Activated naive CD8-positive, alpha-beta T cell (primary cell): ENCODE measurements at regions not wholly inside any gene's neighbourhood (a gene's known extent, or its start where the extent isn't known, plus 50 kb on each side); places are given as distances from the start of the nearest gene placed in this dataset.
"Not testable (repeated sequence)": the region's sequence is repeated elsewhere in the genome, so short reads cannot be mapped to it uniquely, and the experiment has no call there.

Experiments
- H3K27ac Mint-ChIP-seq: one replicate; pipeline ENCODE4 v1.8.0; 2021; ENCODE audit warnings: mixed read lengths
- H3K27me3 Mint-ChIP-seq: one replicate; pipeline ENCODE4 v1.8.0; 2021; ENCODE audit warnings: mixed read lengths
- H3K36me3 Mint-ChIP-seq: one replicate; pipeline ENCODE4 v1.8.0; 2021; ENCODE audit warnings: mixed read lengths
- H3K4me1 Mint-ChIP-seq: one replicate; pipeline ENCODE4 v1.8.0; 2021; ENCODE audit warnings: low read depth, mixed read lengths
- H3K4me3 Mint-ChIP-seq: one replicate; pipeline ENCODE4 v1.8.0; 2021; ENCODE audit warnings: mild to moderate bottlenecking, mixed read lengths
- H3K9me3 Mint-ChIP-seq: one replicate; pipeline ENCODE4 v1.8.0; 2021; ENCODE audit warnings: low read depth, mixed read lengths

DNA sequence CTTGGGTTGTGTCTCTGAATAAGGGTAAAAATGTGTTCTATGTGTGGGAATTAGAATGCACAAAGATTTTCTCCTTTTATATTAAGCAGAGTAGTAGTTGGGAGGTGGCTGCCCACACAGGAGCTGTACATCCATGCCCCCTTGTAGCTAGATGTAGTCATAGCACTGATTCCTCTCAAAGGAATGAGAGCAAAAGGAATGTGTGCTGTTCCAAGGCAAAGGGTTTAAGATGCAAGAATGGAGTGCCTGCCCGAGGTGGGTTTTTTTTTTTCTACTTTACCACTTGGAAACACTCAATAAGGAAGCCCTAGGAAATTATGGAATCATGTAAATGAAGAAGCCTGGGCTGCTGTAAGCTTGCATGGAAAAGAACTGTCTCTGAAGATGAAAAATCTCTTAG, 2183.2 kb upstream of the AGA start:
- Mint-ChIP-seq H3K27me3 (no peaks in the 10 kb centered on the region), H3K4me3 (no peak overlapping the region), H3K4me1 (no peaks in the 10 kb centered on the region), H3K36me3 (no peaks in the 10 kb centered on the region), H3K27ac (no peak overlapping the region), H3K9me3 (no peaks in the 10 kb centered on the region)

DNA sequence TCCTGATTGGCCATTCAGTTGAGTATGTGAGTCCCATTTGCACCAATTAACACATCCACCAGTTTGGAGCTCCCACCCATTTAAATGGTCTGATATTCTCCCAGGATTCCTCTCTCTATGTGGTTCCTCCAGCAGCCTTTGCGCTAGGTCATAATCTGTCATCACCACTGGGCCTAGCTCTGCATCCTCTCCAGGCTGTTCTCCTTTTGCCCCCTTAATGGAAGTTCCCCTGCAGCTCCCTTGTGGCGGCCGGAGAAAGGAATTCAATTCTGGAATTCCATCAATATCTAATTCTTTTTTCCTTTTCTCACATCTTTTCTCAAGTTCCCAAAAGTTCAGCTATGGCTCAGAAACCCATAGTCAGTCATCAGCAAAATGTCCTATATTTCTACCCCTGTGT, 2184.4 kb upstream of the AGA start:
- H3K27ac Mint-ChIP-seq, result no peak overlapping the region
- no peak overlapping the region for H3K4me3 Mint-ChIP-seq
- H3K4me1 Mint-ChIP-seq, result no peaks in the 10 kb centered on the region
- H3K36me3 Mint-ChIP-seq, result no peaks in the 10 kb centered on the region
- H3K27me3 Mint-ChIP-seq, result no peaks in the 10 kb centered on the region
- H3K9me3 Mint-ChIP-seq, result no peaks in the 10 kb centered on the region

DNA sequence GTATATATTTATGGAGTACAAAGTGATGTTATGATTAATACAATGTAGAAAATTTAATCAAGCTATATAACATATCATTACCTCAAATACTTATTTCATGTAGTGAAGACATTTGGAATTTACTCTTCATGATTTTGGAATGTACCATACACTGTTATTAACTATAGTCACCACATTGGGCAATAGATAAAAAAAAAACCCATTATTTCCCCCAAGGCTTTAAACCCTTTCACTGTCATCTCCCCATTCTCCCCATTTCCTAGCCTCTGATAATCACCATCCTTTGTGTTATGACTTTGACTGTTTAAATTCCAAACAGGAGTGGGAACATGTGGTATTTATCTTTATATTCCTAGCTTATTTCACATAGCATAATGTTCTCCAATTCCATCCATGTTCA, 2189.1 kb upstream of the AGA start:
- Mint-ChIP-seq H3K9me3 (no peaks in the 10 kb centered on the region), H3K27me3 (no peaks in the 10 kb centered on the region), H3K36me3 (no peaks in the 10 kb centered on the region), H3K27ac (no peak overlapping the region), H3K4me3 (no peak overlapping the region), H3K4me1 (no peaks in the 10 kb centered on the region)

DNA sequence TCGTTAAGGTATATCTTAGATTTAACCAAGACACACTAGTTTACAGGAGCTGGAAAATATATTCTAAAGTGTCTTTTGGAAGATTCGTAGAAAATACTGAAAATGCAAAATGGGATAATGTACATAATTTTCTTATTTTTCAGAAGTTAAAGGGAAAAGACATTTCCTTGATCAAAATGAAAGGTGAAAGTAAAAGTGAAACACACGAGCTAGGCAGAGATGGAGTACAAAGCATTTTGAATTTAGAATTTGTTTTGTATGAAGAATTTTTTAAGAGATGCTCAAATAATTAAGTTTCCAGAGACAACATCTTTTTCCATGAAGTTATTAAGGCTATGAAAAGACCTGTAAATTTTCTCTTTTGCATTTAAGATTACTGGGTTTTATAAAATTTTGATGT, 2192.6 kb upstream of the AGA start:
- Mint-ChIP-seq H3K4me3 (no peak overlapping the region), H3K27ac (no peak overlapping the region)

DNA sequence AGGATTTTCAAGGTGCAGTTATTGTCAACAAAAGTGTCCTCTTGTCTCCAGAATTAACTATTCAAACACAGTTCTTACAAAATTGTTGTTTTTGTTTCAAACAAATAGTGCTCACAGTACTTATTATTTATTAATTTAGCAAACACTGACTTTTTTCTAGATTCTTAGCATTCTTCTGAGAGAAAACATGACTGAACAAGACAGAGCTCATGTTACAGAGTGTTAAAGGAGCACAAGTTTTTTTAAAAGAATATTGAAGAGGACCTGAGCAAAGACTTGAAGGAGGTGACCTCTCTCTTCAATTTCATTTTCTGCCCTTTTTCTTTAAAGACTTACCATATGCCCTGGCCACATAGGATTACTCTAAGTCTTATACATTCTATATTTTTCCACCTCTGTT, 2220.3 kb upstream of the AGA start:
- Mint-ChIP-seq H3K36me3 (no peaks in the 10 kb centered on the region), H3K27me3 (no peaks in the 10 kb centered on the region), H3K4me3 (no peak overlapping the region), H3K4me1 (no peaks in the 10 kb centered on the region), H3K27ac (no peak overlapping the region), H3K9me3 (peaks cover 6% of the 10 kb centered on the region)

More for the DNA sequence above, 2192.6 kb upstream of the AGA start:
- no peaks in the 10 kb centered on the region for H3K9me3 Mint-ChIP-seq
- H3K27me3 Mint-ChIP-seq, result no peaks in the 10 kb centered on the region
- H3K36me3 Mint-ChIP-seq, result no peaks in the 10 kb centered on the region
- no peaks in the 10 kb centered on the region for H3K4me1 Mint-ChIP-seq

DNA sequence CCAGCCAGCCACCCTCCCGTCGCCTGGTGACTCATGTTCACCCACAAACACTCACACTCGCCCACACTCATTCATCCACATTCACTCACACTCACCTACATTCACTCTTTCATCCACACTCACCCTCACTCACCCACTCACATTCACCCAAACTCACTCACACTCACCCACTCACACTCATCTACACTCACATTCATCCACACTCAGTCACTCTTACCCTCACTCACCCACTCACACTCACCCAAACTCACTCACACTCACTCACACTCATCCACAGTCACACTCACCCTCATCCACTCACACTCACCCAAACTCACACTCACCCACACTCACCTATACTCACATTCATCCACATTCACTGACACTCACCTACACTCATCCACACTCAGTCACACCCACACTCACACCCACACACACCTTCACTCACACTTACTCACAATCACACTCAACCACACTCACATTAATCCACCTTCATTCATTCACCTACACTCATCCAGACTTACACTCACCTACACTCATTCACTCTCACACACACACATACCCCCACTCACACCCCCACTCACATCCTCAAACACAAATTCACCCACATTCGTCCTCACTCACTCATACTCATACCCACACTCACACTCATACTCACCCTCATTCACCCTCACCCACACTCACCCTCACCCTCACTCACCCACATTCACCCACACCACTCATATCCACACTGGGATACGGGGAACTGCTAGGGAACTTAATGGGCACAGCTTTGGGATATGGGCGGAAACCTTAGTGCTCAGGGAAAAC, 2221.6 kb upstream of the AGA start:
- H3K9me3 Mint-ChIP-seq, result peaks cover 6% of the 10 kb centered on the region
- no peaks in the 10 kb centered on the region for H3K27me3 Mint-ChIP-seq
- H3K36me3 Mint-ChIP-seq, result no peaks in the 10 kb centered on the region
- no peaks in the 10 kb centered on the region for H3K4me1 Mint-ChIP-seq
- H3K4me3 Mint-ChIP-seq, result no peak overlapping the region
- H3K27ac Mint-ChIP-seq, result no peak overlapping the region

DNA sequence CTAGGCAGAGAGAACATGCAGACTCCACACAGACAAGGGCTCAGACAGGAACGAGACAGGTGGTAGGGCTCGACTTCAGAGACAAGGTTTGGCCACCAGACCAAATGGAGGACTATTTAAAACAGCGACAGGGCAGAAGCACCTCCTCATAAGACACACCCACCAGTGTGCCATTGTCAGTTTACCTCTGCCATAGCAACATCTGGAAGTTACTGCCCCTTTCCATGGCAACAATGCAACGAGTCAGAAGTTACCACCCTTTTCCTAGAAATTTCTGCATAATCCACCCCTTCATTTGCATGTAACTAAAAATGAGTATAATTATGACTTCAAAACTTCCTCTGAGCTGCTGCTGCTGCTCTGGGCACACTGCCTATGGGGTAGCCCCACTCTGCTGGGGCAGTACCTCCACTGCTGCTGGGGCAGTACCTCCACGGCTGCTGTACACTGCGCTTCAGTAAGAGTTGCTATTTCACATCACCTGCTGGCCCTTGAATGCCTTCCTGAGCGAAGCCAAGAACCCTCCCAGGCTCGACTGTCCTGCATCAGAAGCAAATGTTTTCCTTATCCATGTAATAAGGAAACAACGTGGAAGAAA, 2222.3 kb upstream of the AGA start:
- Mint-ChIP-seq H3K36me3 (no peaks in the 10 kb centered on the region), H3K27ac (no peak overlapping the region), H3K4me1 (no peaks in the 10 kb centered on the region), H3K27me3 (no peaks in the 10 kb centered on the region), H3K4me3 (no peak overlapping the region), H3K9me3 (peaks cover 6% of the 10 kb centered on the region)

DNA sequence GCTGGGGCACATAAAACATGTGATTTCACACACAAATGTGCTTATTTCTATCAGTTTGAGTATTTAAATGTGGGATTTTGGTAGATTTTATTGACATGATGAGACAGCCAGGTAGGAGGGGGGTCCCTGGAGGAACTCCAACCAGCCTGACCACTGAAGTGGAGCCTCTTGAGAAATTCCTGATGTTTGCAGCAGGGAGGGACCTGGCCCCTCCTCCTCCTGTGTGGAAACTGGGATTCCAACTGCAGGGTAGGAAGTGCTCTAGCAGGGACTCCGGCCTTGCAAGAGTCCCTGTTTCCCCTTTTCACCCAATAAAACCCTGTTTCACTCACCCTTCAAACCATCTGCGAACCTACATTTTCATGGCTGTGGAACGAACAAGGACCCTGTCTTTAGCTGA, 2224.0 kb upstream of the AGA start:
- H3K27ac Mint-ChIP-seq, result no peak overlapping the region
- no peaks in the 10 kb centered on the region for H3K9me3 Mint-ChIP-seq
- no peak overlapping the region for H3K4me3 Mint-ChIP-seq
- H3K4me1 Mint-ChIP-seq, result no peaks in the 10 kb centered on the region
- no peaks in the 10 kb centered on the region for H3K36me3 Mint-ChIP-seq
- H3K27me3 Mint-ChIP-seq, result no peaks in the 10 kb centered on the region

DNA sequence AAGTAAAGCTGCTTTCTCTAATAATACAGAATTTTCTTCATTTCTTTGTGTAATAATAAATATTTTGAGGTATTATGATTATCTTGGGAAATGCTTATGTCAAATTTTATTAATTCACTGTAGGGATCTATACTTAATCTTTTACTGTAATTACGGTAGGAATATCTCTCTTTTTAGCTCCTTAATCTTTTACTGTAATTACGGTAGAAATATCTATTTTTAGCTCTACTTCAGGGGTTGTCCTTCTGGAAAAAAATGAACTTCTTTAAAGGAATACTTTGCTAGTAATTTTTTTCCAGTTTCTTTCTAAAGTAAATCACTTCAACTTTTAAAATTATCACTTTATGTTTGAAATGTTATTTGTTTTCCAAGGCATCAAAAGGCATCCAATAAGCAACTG, 2229.4 kb upstream of the AGA start:
- Mint-ChIP-seq H3K4me1 (no peaks in the 10 kb centered on the region), H3K4me3 (no peak overlapping the region), H3K36me3 (no peaks in the 10 kb centered on the region), H3K9me3 (peaks cover 9% of the 10 kb centered on the region), H3K27ac (no peak overlapping the region), H3K27me3 (no peaks in the 10 kb centered on the region)

DNA sequence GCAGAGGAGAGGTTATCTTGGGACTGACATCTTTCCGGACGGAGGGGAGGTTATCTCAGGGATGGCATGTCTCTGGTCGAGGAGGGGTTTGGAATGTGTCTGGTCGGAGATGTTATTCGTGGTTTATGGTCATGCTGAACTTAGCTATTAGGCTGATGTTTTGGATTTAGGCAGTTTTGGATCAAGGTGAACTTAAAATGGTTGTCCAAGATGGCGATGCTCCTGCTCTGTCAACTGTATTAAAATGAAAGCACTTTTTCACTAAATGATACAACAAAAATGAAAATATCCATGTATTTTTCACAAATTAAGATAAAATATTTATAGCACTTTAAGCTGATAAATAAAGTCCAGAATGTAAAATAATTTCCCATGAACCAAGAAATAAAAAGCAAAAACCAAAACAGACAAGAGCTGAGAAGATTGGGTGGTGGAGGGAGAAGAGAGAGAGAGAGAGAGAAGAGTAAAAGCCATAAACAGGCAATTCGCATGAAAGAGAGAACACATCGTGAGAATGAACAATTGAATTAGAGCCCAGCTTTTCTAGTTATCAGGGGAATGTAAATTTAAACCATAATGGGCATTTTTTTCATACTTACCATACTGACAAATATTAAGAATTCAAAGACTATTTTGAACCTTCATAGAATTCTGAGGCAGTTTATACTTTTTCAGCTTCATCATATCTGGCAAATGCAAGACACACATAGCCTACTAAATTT, 2236.0 kb upstream of the AGA start:
- Mint-ChIP-seq H3K4me1 (no peaks in the 10 kb centered on the region), H3K9me3 (peaks cover 16% of the 10 kb centered on the region), H3K36me3 (no peaks in the 10 kb centered on the region), H3K27ac (no peak overlapping the region), H3K27me3 (no peaks in the 10 kb centered on the region), H3K4me3 (no peak overlapping the region)

DNA sequence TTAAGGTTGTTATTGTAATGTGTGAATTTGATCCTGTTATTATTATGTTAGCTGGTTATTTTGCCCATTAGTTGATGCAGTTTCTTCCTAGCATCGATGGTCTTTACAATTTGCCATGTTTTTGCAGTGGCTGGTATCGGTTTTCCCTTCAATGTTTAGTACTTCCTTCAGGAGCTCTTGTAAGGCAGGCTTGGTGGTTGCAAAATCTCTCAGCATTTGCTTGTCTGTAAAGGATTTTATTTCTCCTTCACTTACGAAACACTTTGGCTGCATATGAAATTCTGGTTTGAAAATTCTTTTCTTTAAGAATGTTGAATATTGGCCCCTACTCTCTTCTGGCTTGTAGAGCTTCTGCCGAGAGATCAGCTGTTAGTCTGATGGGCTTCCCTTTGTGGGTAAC, 2241.4 kb upstream of the AGA start:
- H3K36me3 Mint-ChIP-seq, H3K4me3 Mint-ChIP-seq, H3K4me1 Mint-ChIP-seq, H3K27ac Mint-ChIP-seq, H3K27me3 Mint-ChIP-seq: not testable (repeated sequence)
- peaks cover 10% of the 10 kb centered on the region for H3K9me3 Mint-ChIP-seq

DNA sequence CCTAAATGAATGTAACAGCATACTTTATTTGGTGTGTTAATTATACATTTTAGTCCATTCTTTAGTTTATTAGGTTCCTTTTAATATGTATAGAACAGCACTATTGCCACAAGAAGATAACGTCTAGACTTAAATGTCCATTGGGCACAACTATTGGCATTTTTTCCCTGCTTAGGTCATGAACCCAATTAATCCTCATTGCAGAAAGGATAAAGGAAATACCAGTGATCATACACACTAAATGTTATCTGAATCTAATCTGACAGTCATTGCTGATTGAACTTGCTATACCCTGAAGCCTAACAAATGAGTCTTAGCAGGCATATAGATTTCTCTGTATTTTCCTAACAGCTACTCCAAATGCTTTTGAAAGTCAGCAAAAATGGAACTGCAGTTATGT, 2250.0 kb upstream of the AGA start:
- peaks cover 8% of the 10 kb centered on the region for H3K9me3 Mint-ChIP-seq

DNA sequence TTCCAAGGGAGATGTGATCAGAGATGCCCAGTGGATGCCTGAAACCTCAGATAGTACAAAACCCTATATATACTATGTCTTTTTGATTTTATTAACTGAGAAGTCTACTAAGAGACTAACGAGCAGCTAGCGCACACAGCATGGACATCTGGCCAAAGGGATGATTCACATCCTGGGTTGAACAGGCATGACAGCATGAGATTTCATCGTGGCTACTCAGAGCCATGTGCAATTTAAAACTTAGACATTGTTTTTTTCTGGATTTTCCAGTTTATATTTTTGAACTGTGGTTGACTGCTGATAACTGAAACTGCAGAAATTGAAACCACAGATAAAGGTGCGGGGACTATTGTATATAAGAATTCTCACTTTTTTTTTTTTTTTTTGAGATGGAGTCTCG, 2252.9 kb upstream of the AGA start:
- no peaks in the 10 kb centered on the region for H3K4me1 Mint-ChIP-seq
- H3K36me3 Mint-ChIP-seq, result no peaks in the 10 kb centered on the region
- no peak overlapping the region for H3K27ac Mint-ChIP-seq
- H3K9me3 Mint-ChIP-seq, result peaks cover 8% of the 10 kb centered on the region
- H3K27me3 Mint-ChIP-seq, result no peaks in the 10 kb centered on the region
- H3K4me3 Mint-ChIP-seq, result no peak overlapping the region

More for the DNA sequence above, 2250.0 kb upstream of the AGA start:
- Mint-ChIP-seq H3K27ac (no peak overlapping the region), H3K36me3 (no peaks in the 10 kb centered on the region), H3K4me3 (no peak overlapping the region), H3K4me1 (no peaks in the 10 kb centered on the region), H3K27me3 (no peaks in the 10 kb centered on the region)

DNA sequence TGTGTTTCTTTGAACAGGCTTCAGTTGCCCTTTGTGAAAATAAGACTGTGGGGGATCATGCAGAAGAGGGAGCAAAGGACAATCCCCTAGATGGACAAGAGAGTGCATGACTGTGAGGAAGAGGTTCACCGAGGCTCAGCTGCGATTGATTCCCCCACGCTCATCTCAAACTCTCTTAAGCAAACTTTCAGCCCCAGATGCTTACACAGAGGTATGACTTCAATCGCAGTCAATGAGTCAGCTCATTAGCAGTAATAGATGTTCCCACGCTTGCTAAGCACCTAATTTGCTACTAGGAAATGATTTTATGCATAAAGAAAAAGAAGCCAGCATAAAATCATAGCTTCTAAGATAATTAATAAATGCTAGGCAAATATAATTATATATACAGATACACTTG, 2256.1 kb upstream of the AGA start:
- no peaks in the 10 kb centered on the region for H3K4me1 Mint-ChIP-seq
- H3K27ac Mint-ChIP-seq, result no peak overlapping the region
- H3K4me3 Mint-ChIP-seq, result no peak overlapping the region
- peaks cover 4% of the 10 kb centered on the region for H3K9me3 Mint-ChIP-seq
- H3K36me3 Mint-ChIP-seq, result no peaks in the 10 kb centered on the region
- no peaks in the 10 kb centered on the region for H3K27me3 Mint-ChIP-seq

DNA sequence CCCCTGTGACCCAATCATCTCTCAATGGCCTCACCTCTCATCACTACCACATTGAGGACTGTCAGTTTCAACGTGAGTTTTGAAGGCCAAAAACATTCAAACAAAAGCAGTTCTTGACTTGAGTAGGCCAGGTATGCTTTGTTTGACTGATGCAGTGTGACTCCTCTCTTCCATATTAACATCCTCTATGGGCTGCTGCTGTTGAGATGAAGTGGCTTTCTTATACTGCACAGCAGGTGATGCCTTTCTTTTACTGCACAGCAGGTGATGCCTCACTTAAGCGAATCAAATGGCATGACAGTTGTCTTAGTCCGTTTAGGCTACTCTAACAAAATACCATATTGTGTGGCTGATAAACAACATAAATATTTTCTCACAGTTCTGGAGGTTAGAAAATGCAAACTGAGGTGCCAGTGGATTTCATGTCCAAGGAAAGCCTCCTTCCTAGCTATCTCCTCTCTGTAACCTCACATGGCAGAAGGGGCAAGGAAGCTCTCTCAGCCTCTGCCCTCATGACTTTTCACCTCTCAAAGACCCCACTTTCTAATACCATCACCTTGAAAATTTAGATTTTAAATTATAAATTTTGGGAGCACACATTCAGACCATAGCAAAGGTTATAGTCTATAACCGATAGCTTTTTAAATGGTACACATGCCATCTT, 2267.9 kb upstream of the AGA start:
- no peak overlapping the region for H3K27ac Mint-ChIP-seq
- no peaks in the 10 kb centered on the region for H3K27me3 Mint-ChIP-seq
- H3K4me3 Mint-ChIP-seq, result no peak overlapping the region
- no peaks in the 10 kb centered on the region for H3K4me1 Mint-ChIP-seq
- no peaks in the 10 kb centered on the region for H3K36me3 Mint-ChIP-seq
- no peaks in the 10 kb centered on the region for H3K9me3 Mint-ChIP-seq
